ENCODE measurements at regions not wholly inside any gene's neighbourhood (a gene's known extent, or its start where the extent isn't known, plus 50 kb on each side); places are given as distances from the start of the nearest gene placed in this dataset.
"Not testable (repeated sequence)": the region's sequence is repeated elsewhere in the genome, so short reads cannot be mapped to it uniquely, and the experiment has no call there.

- H3K4ac ChIP-seq (ENCODE audit: low read depth in 1 of 2, low read length in 2 of 2); H3K36me3 ChIP-seq (ENCODE audit: control insufficient read depth in 1 of 2, insufficient read depth in 2 of 2, low read depth in 1 of 2, low read length in 2 of 2); H2AFZ ChIP-seq (ENCODE audit: low read depth, low read length); H2AK5ac ChIP-seq (ENCODE audit: low read length, severe bottlenecking); H2BK120ac ChIP-seq (ENCODE audit: low read depth, low read length); H3K4me3 ChIP-seq (ENCODE audit: insufficient read depth in 1 of 2, low read depth in 1 of 2, low read length in 2 of 2); H2BK12ac ChIP-seq (ENCODE audit: low read length in 2 of 2); H2BK5ac ChIP-seq (ENCODE audit: low read depth, low read length, poor library complexity, severe bottlenecking); H3K27me3 ChIP-seq (ENCODE audit: control insufficient read depth in 1 of 2, insufficient read depth in 1 of 2, low read length in 2 of 2); H3K9ac ChIP-seq (ENCODE audit: low read length); H4K8ac ChIP-seq (ENCODE audit: low read length); H3K14ac ChIP-seq (ENCODE audit: low read length in 2 of 2); DNase-seq; H4K91ac ChIP-seq (ENCODE audit: low read length); H3K4me1 ChIP-seq (ENCODE audit: control insufficient read depth, insufficient read depth, low read depth, low read length); H3K79me1 ChIP-seq (replicated peaks; ENCODE audit: low read length, poor library complexity, severe bottlenecking); H3K9me3 ChIP-seq (ENCODE audit: control insufficient read depth, low read length); H3K18ac ChIP-seq (ENCODE audit: low read depth in 1 of 2, low read length in 2 of 2); H3K4me2 ChIP-seq (ENCODE audit: low read length, poor library complexity, severe bottlenecking); H3K27ac ChIP-seq (ENCODE audit: low read length, poor library complexity, severe bottlenecking); H3K23ac ChIP-seq (ENCODE audit: low read length in 2 of 2); H2BK15ac ChIP-seq (ENCODE audit: low read depth, poor library complexity, severe bottlenecking): not testable (repeated sequence)
- 97% methylated on average over 5 of the region's 5 CpGs for WGBS
Measured at GRCh38 chr5:96289287-96289686, 143.8 kb downstream of the PCSK1 start.

GRCh38 chr5:96288845-96289185, 144.2 kb downstream of the PCSK1 start:
- WGBS, result no CpG with 5 or more reads among the region's 1 CpG

DNA sequence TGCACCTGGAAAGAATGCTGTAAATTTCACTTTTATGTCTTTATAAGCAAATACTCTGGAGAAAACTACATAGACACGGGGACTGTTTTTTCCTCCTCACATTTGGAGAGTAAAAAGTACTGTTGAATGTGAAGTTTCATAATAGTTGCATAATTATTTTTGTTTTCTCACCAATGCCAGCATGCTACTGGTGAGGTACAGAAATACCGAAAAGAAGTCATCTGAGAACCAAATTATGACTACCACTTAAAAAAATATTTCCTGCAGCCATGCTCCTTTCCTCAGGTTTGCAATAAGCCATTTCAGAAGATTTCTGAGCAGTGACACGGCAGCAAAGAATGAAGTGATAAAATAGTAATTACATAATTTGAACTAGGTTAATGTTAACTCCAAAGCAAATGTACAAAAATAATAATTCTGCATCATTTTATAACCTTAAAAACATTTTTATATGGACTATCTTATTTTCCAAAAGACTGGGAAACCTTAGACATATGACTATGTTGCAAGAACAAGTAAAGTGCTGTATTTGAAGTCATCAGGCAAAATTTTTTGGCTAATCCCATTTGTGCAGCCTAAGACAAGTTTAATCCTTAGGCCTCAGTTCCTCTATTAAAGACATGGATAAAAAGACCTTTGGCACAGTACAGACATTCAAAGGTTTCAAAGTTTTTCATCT, 144.7 kb downstream of the PCSK1 start:
- Histone ChIP-seq H3K9ac (ENCODE audit: low read length) (peak overlapping the region; percentile 6), H3K27me3 (ENCODE audit: control insufficient read depth in 1 of 2, insufficient read depth in 1 of 2, low read length in 2 of 2) (no peaks in the 10 kb centered on the region), H2BK12ac (ENCODE audit: low read length in 2 of 2) (no peak overlapping the region), H3K9me3 (ENCODE audit: control insufficient read depth, low read length) (no peaks in the 10 kb centered on the region), H3K79me1 (replicated peaks; ENCODE audit: low read length, poor library complexity, severe bottlenecking) (no peaks in the 10 kb centered on the region), H3K4ac (ENCODE audit: low read depth in 1 of 2, low read length in 2 of 2) (no peak overlapping the region), H3K14ac (ENCODE audit: low read length in 2 of 2) (no peak overlapping the region), H2AK5ac (ENCODE audit: low read length, severe bottlenecking) (no peak overlapping the region), H2BK15ac (ENCODE audit: low read depth, poor library complexity, severe bottlenecking) (no peak overlapping the region), H2BK120ac (ENCODE audit: low read depth, low read length) (no peak overlapping the region), H4K91ac (ENCODE audit: low read length) (no peak overlapping the region), H2AFZ (ENCODE audit: low read depth, low read length) (no peak overlapping the region), H3K18ac (ENCODE audit: low read depth in 1 of 2, low read length in 2 of 2) (no peak overlapping the region), H4K8ac (ENCODE audit: low read length) (no peak overlapping the region), H3K4me3 (ENCODE audit: insufficient read depth in 1 of 2, low read depth in 1 of 2, low read length in 2 of 2) (no peak overlapping the region), H3K4me2 (ENCODE audit: low read length, poor library complexity, severe bottlenecking) (no peak overlapping the region), H3K23ac (ENCODE audit: low read length in 2 of 2) (no peak overlapping the region), H3K4me1 (ENCODE audit: control insufficient read depth, insufficient read depth, low read depth, low read length) (no peaks in the 10 kb centered on the region), H3K36me3 (ENCODE audit: control insufficient read depth in 1 of 2, insufficient read depth in 2 of 2, low read depth in 1 of 2, low read length in 2 of 2) (no peaks in the 10 kb centered on the region), H3K27ac (ENCODE audit: low read length, poor library complexity, severe bottlenecking) (no peak overlapping the region), H2BK5ac (ENCODE audit: low read depth, low read length, poor library complexity, severe bottlenecking) (no peak overlapping the region)
- no peak for DNase-seq
- WGBS, result 75% methylated on average over 1 of the region's 3 CpGs

More at GRCh38 chr5:96288845-96289185, 144.2 kb downstream of the PCSK1 start:
- Histone ChIP-seq H3K27ac (ENCODE audit: low read length, poor library complexity, severe bottlenecking) (no peak overlapping the region), H2AFZ (ENCODE audit: low read depth, low read length) (no peak overlapping the region), H2BK5ac (ENCODE audit: low read depth, low read length, poor library complexity, severe bottlenecking) (no peak overlapping the region), H2BK12ac (ENCODE audit: low read length in 2 of 2) (no peak overlapping the region), H3K23ac (ENCODE audit: low read length in 2 of 2) (no peak overlapping the region), H3K79me1 (replicated peaks; ENCODE audit: low read length, poor library complexity, severe bottlenecking) (no peaks in the 10 kb centered on the region), H3K4me1 (ENCODE audit: control insufficient read depth, insufficient read depth, low read depth, low read length) (no peaks in the 10 kb centered on the region), H3K14ac (ENCODE audit: low read length in 2 of 2) (no peak overlapping the region), H3K4ac (ENCODE audit: low read depth in 1 of 2, low read length in 2 of 2) (no peak overlapping the region), H3K9me3 (ENCODE audit: control insufficient read depth, low read length) (no peaks in the 10 kb centered on the region), H4K91ac (ENCODE audit: low read length) (no peak overlapping the region), H3K36me3 (ENCODE audit: control insufficient read depth in 1 of 2, insufficient read depth in 2 of 2, low read depth in 1 of 2, low read length in 2 of 2) (no peaks in the 10 kb centered on the region), H2AK5ac (ENCODE audit: low read length, severe bottlenecking) (no peak overlapping the region), H3K4me3 (ENCODE audit: insufficient read depth in 1 of 2, low read depth in 1 of 2, low read length in 2 of 2) (no peak overlapping the region), H3K4me2 (ENCODE audit: low read length, poor library complexity, severe bottlenecking) (no peak overlapping the region), H2BK15ac (ENCODE audit: low read depth, poor library complexity, severe bottlenecking) (no peak overlapping the region), H3K27me3 (ENCODE audit: control insufficient read depth in 1 of 2, insufficient read depth in 1 of 2, low read length in 2 of 2) (no peaks in the 10 kb centered on the region), H4K8ac (ENCODE audit: low read length) (no peak overlapping the region), H3K9ac (ENCODE audit: low read length) (no peak overlapping the region), H3K18ac (ENCODE audit: low read depth in 1 of 2, low read length in 2 of 2) (no peak overlapping the region), H2BK120ac (ENCODE audit: low read depth, low read length) (no peak overlapping the region)
- DNase-seq, result peak; percentile 69

DNA sequence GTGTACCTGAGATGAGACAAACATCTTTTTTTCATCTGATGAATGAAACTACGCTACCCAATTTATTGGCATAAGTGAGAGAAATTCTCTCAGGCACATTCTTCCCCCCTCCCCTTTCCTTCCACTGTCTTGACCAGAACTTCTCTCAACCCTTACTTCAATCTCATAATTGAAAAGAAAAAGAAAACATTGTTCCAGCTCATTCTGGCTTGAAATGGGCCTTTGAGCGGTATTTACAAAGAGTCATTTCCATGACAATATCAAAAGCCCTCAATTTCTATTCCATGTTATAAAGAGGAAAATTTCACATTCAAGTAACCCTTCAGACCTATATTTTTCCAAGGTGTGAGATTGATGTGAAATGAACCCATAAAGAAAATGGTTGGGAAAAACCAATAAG, 145.9 kb downstream of the PCSK1 start:
- Histone ChIP-seq H3K18ac (ENCODE audit: low read depth in 1 of 2, low read length in 2 of 2) (no peak overlapping the region), H2BK120ac (ENCODE audit: low read depth, low read length) (no peak overlapping the region), H2BK12ac (ENCODE audit: low read length in 2 of 2) (no peak overlapping the region), H3K27me3 (ENCODE audit: control insufficient read depth in 1 of 2, insufficient read depth in 1 of 2, low read length in 2 of 2) (no peaks in the 10 kb centered on the region), H3K4me3 (ENCODE audit: insufficient read depth in 1 of 2, low read depth in 1 of 2, low read length in 2 of 2) (no peak overlapping the region), H3K9ac (ENCODE audit: low read length) (no peak overlapping the region), H3K36me3 (ENCODE audit: control insufficient read depth in 1 of 2, insufficient read depth in 2 of 2, low read depth in 1 of 2, low read length in 2 of 2) (no peaks in the 10 kb centered on the region), H3K27ac (ENCODE audit: low read length, poor library complexity, severe bottlenecking) (no peak overlapping the region), H3K4me2 (ENCODE audit: low read length, poor library complexity, severe bottlenecking) (no peak overlapping the region), H4K91ac (ENCODE audit: low read length) (no peak overlapping the region), H3K4ac (ENCODE audit: low read depth in 1 of 2, low read length in 2 of 2) (no peak overlapping the region), H3K79me1 (replicated peaks; ENCODE audit: low read length, poor library complexity, severe bottlenecking) (no peaks in the 10 kb centered on the region), H2BK15ac (ENCODE audit: low read depth, poor library complexity, severe bottlenecking) (no peak overlapping the region), H3K4me1 (ENCODE audit: control insufficient read depth, insufficient read depth, low read depth, low read length) (no peaks in the 10 kb centered on the region), H4K8ac (ENCODE audit: low read length) (no peak overlapping the region), H2BK5ac (ENCODE audit: low read depth, low read length, poor library complexity, severe bottlenecking) (no peak overlapping the region), H2AK5ac (ENCODE audit: low read length, severe bottlenecking) (no peak overlapping the region), H3K14ac (ENCODE audit: low read length in 2 of 2) (no peak overlapping the region), H3K9me3 (ENCODE audit: control insufficient read depth, low read length) (no peaks in the 10 kb centered on the region), H3K23ac (ENCODE audit: low read length in 2 of 2) (no peak overlapping the region), H2AFZ (ENCODE audit: low read depth, low read length) (no peak overlapping the region)
- no peak for DNase-seq
- 96% methylated on average over 1 of the region's 2 CpGs for WGBS
